HCT116 (cell line): ENCODE measurements at regions not wholly inside any gene's neighbourhood (a gene's known extent, or its start where the extent isn't known, plus 50 kb on each side); places are given as distances from the start of the nearest gene placed in this dataset.

Source experiments
- CEBPB ChIP-seq: IDR thresholded peaks from 2 replicates; pipeline ENCODE4 v1.6.1; 2012; ENCODE audit warnings: low read depth
- EGR1 ChIP-seq: IDR thresholded peaks from 2 replicates; pipeline ENCODE4 v1.6.1; 2012; ENCODE audit warnings: low read depth
- ELF1 ChIP-seq: IDR thresholded peaks from 2 replicates; pipeline ENCODE4 v1.6.1; 2012; ENCODE audit warnings: low read depth, borderline replicate concordance
- EZH2 ChIP-seq: fragments of 200-600 bp; sonication (generic); IDR thresholded peaks from 2 replicates; pipeline ENCODE4 v1.6.1; 2017; ENCODE audit warnings: antibody characterized with exemption, mixed run types
- EZH2phosphoT487 ChIP-seq: fragments of 200-600 bp; IDR thresholded peaks from 2 replicates; pipeline ENCODE4 v1.6.1; 2018; ENCODE audit warnings: antibody characterized with exemption, borderline replicate concordance
- FOSL1 ChIP-seq: IDR thresholded peaks from 2 replicates; pipeline ENCODE4 v1.6.1; 2012; ENCODE audit warnings: low read depth
- POLR2A ChIP-seq: IDR thresholded peaks from 2 replicates; pipeline ENCODE4 v1.7.0; 2011; ENCODE audit warnings: borderline replicate concordance; ENCODE audit not compliant: insufficient read depth, insufficient read length; ENCODE audit errors: extremely low read depth
- POLR2AphosphoS5 ChIP-seq: IDR thresholded peaks from 2 replicates; pipeline ENCODE4 v1.6.1; 2011; ENCODE audit warnings: mild to moderate bottlenecking, low read depth, low read length, moderate library complexity
- RAD21 ChIP-seq: IDR thresholded peaks from 2 replicates; pipeline ENCODE4 v1.6.1; 2012; ENCODE audit warnings: low read depth, mild to moderate bottlenecking
- YY1 ChIP-seq: IDR thresholded peaks from 2 replicates; pipeline ENCODE4 v1.6.1; 2011; ENCODE audit warnings: low read length, low read depth, moderate library complexity, mild to moderate bottlenecking; ENCODE audit not compliant: insufficient replicate concordance; ENCODE audit errors: extremely low read depth
- ZNF274 ChIP-seq: fragments of 200-500 bp; sonication (Bioruptor generic); IDR thresholded peaks from 2 replicates; pipeline ENCODE4 v1.6.1; 2014; ENCODE audit warnings: mild to moderate bottlenecking, low read depth, low read length, inconsistent platforms
- TF ChIP-seq, protein P1 (sequence below), 3 experiments: fragments of 200-600 bp in 1 of 3; sonication (generic) in 1 of 3; IDR thresholded peaks in 2 of 3; conservative IDR thresholded peaks in 1 of 3; 2 replicates each; pipeline ENCODE4 v1.5.1; 2012 to 2017; ENCODE audit warnings: low read depth in 2 of 3, low read length in 2 of 3, antibody characterized with exemption in 1 of 3, borderline replicate concordance in 1 of 3, control low read depth in 1 of 3, mild to moderate bottlenecking in 1 of 3, mixed read lengths in 1 of 3, mixed run types in 1 of 3, moderate library complexity in 1 of 3; ENCODE audit not compliant: insufficient read depth in 1 of 3
- TF ChIP-seq, protein P2 (sequence below): IDR thresholded peaks from 2 replicates; pipeline ENCODE4 v1.6.1; 2012

DNA sequence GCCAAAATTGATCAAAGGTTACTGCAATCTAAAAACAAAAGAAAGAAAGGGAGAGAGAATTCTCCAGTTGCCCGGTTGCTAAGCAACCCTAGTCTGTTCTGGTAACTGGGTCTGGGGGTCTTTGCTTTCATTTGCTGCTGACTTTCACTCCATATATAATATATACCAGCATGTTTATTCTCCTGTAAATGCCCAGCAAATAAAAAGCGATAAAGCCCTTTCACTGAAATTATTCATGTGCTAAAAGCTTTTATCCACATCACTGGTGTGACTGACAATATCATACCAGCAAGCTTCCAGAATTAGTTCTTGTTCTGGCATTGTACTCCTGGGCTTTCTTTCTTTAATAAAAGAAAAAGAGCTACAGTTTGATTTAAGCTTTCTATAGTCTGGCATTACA is 75.5 kb upstream of the ST8SIA3 start:
- TF ChIP-seq POLR2A (no peak), POLR2AphosphoS5 (no peak), EZH2phosphoT487 (no peak), ZNF274 (no peak), FOSL1 (no peak), EZH2 (no peak), RAD21 (no peak), CEBPB (no peak), ELF1 (no peak), YY1 (no peak), EGR1 (no peak)
- TF ChIP-seq, protein P1, sequence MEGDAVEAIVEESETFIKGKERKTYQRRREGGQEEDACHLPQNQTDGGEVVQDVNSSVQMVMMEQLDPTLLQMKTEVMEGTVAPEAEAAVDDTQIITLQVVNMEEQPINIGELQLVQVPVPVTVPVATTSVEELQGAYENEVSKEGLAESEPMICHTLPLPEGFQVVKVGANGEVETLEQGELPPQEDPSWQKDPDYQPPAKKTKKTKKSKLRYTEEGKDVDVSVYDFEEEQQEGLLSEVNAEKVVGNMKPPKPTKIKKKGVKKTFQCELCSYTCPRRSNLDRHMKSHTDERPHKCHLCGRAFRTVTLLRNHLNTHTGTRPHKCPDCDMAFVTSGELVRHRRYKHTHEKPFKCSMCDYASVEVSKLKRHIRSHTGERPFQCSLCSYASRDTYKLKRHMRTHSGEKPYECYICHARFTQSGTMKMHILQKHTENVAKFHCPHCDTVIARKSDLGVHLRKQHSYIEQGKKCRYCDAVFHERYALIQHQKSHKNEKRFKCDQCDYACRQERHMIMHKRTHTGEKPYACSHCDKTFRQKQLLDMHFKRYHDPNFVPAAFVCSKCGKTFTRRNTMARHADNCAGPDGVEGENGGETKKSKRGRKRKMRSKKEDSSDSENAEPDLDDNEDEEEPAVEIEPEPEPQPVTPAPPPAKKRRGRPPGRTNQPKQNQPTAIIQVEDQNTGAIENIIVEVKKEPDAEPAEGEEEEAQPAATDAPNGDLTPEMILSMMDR (IDR thresholded peaks at IDR 0.05 in 2 of 3, conservative IDR thresholded peaks at IDR 0.05 in 1 of 3; ENCODE audit: borderline replicate concordance in 1 of 3, insufficient read depth in 1 of 3, low read depth in 2 of 3, low read length in 2 of 3) = no peak
- TF ChIP-seq, protein P2, sequence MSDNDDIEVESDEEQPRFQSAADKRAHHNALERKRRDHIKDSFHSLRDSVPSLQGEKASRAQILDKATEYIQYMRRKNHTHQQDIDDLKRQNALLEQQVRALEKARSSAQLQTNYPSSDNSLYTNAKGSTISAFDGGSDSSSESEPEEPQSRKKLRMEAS = no peak
